ENCODE measurements at regions not wholly inside any gene's neighbourhood (a gene's known extent, or its start where the extent isn't known, plus 50 kb on each side); places are given as distances from the start of the nearest gene placed in this dataset.

DNA sequence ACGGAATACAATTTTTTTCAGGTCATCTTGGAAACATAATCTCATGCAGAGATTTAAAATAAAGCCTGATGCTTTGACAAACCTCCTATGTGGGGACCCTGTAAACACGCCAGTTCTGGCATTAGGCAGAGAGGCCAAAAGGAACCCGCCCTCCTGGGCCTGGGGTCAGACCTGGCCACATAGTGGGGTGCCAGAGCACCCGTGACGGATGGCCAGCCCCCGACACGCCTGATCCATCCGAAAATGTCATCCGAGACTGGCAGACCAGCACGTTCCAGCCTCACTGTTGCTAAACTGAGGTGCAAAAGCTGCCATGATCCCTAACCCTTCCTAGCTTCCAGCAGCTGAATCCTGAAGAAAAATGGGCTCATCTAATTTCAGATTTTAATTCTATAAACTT is 222.6 kb upstream of the SALL3 start:
- DNase-seq (ENCODE audit: low read depth): no peak
- TF ChIP-seq, protein P1, sequence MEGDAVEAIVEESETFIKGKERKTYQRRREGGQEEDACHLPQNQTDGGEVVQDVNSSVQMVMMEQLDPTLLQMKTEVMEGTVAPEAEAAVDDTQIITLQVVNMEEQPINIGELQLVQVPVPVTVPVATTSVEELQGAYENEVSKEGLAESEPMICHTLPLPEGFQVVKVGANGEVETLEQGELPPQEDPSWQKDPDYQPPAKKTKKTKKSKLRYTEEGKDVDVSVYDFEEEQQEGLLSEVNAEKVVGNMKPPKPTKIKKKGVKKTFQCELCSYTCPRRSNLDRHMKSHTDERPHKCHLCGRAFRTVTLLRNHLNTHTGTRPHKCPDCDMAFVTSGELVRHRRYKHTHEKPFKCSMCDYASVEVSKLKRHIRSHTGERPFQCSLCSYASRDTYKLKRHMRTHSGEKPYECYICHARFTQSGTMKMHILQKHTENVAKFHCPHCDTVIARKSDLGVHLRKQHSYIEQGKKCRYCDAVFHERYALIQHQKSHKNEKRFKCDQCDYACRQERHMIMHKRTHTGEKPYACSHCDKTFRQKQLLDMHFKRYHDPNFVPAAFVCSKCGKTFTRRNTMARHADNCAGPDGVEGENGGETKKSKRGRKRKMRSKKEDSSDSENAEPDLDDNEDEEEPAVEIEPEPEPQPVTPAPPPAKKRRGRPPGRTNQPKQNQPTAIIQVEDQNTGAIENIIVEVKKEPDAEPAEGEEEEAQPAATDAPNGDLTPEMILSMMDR (conservative IDR thresholded peaks at IDR 0.05; ENCODE audit: low read depth, low read length): no peak
- H3K4me3 ChIP-seq (ENCODE audit: low read depth, low read length): no peak overlapping the region

DNA sequence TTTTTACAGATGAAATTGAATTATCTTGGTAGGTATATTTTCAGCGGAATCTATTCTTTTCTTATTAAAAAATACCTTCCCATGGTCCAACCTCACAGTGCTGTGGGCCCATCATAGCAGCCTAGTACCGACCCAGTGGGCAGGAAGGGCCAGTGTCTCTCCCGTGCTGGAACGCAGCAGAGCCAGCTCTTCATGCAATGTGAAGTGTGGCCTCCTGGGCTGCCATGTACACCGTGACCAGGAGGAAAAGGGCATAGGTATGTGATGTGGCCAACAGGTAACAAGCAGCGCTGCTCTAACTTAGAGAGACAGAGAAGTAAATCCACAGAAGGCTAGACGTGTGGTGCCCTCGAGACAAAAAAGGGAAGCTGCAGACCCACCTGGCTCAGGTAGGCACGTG is 221.1 kb upstream of the SALL3 start:
- no peak overlapping the region for H3K4me3 ChIP-seq (ENCODE audit: low read depth, low read length)
- TF ChIP-seq, protein P1 (conservative IDR thresholded peaks at IDR 0.05; ENCODE audit: low read depth, low read length): no peak
- DNase-seq (ENCODE audit: low read depth): no peak

DNA sequence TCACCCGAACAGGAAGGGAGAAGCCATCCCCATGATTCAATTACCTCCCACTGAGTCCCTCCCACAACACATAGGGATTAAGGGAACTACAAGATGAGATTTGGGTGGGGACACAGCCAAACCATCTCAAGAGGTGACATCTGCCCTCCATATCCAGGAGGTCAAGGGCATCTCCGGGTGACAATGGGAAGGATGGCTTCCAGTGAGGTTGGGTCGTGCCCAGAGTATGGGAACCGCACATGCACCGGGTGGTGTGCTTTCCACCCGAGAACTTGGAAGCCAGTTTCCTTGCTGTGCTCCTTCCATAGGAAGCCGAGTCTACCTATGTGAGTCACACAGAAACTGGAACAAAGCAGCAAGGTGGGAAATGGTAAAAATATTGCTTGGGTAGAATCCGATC is 216.9 kb upstream of the SALL3 start:
- no peak for DNase-seq (ENCODE audit: low read depth)
- no peak overlapping the region for H3K4me3 ChIP-seq (ENCODE audit: low read depth, low read length)
- TF ChIP-seq, protein P1 (conservative IDR thresholded peaks at IDR 0.05; ENCODE audit: low read depth, low read length): no peak

DNA sequence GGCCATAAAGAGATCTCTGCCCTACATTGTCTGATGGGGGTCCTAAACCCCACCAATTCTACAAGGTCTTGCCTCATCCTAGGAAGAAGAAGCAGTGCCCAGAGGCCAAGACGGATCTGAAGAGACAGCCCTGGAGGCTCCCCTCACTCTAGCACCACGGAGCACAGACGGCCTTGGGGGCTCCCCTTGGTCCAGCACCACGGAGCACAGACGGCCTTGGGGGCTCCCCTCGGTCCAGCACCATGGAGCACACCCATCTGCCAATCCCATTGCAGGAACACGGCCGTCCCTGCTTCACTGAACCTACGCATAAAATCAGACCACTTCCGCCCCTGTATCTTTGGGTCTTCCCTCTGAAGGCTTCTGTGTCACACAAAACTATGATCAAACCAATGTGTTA is 215.1 kb upstream of the SALL3 start:
- no peak for DNase-seq (ENCODE audit: low read depth)
- H3K4me3 ChIP-seq (ENCODE audit: low read depth, low read length): no peak overlapping the region
- TF ChIP-seq, protein P1 (conservative IDR thresholded peaks at IDR 0.05; ENCODE audit: low read depth, low read length): no peak

DNA sequence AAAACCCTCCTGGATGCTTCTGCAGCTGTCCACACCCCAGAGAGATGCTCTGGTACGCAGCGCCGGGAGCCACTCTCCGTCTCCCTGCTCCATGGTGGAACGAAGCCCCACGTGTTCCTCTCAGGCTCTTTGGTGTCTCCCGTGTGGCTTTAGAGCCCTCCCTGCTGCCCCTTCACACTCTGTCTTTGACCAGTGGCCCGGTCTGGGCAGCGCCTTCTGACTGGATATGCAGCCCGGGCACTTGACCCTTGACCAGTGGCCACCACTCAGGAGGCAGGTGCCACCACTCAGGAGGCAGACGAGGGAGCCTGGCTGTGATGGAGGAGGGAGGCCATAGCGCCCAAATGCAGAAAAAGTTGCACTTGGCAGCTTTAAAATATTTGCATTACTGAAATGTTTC is 214.5 kb upstream of the SALL3 start:
- H3K4me3 ChIP-seq (ENCODE audit: low read depth, low read length): no peak overlapping the region
- DNase-seq (ENCODE audit: low read depth): no peak
- TF ChIP-seq, protein P1 (conservative IDR thresholded peaks at IDR 0.05; ENCODE audit: low read depth, low read length): no peak

DNA sequence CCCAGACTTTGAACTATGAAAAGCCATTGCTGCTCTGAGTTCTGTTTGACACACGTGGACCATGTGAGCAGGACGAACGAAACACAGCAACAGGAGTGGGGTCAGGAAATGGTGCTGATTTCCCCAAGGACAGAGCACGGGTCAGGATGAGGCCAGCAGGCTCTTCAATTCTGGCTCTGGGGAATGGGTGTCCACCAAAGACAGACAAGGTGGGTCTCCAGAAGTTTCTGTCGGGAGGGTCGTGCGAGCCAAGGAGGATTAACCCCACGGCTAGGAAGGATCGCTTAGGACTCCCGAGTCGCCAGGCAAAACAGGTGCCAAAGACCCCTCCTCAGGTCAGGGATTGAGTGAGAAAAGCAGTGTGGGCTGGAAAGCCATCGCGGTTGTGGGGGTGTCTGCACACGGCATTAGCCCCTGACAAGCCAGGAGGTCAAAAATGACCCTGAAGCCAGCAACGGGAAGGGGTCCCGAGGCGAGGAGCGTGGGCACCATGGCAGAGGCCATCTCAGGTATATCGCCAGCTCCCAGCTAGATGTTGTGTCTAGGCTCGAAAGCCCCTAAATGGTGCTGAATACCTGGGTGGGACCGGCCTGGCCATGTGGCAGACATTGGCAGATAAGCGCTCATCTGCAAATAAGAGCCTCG is 213.9 kb upstream of the SALL3 start:
- TF ChIP-seq, protein P1 (conservative IDR thresholded peaks at IDR 0.05; ENCODE audit: low read depth, low read length): no peak
- H3K4me3 ChIP-seq (ENCODE audit: low read depth, low read length): no peak overlapping the region
- no peak for DNase-seq (ENCODE audit: low read depth)
